WTC11 (cell line): ENCODE measurements at regions not wholly inside any gene's neighbourhood (a gene's known extent, or its start where the extent isn't known, plus 50 kb on each side); places are given as distances from the start of the nearest gene placed in this dataset.

Experiments
- ATAC-seq: fragments of 200-7000 bp; cut with Tn5 transposase; 2 replicates; pipeline ENCODE4 v1.10.0; 2021; ENCODE audit warnings: mild to moderate bottlenecking, moderate library complexity
- CTCF ChIA-PET: fragments of 300-600 bp; sonication (Branson Sonifier 250); formaldehyde crosslinking; loops from one replicate; lab custom pipeline; 2021; ENCODE audit warnings: antibody characterized with exemption; lab: Charles Lee
- POLR2A ChIA-PET: fragments of 350-600 bp; sonication (Branson Sonifier 250); formaldehyde crosslinking; loops from one replicate; lab custom pipeline; 2021; ENCODE audit warnings: antibody characterized with exemption; lab: Charles Lee
- DNase-seq: peaks from one replicate; pipeline ENCODE4 v3.0.0; 2021; ENCODE audit warnings: low spot score
- H3K27ac Mint-ChIP-seq: 2 replicates; pipeline ENCODE4 v1.8.0; 2021; ENCODE audit warnings: mixed read lengths
- H3K27me3 Mint-ChIP-seq: 2 replicates; pipeline ENCODE4 v1.8.0; 2021; ENCODE audit warnings: low read depth, mild to moderate bottlenecking, moderate library complexity, mixed read lengths
- H3K36me3 Mint-ChIP-seq: 2 replicates; pipeline ENCODE4 v1.8.0; 2021; ENCODE audit warnings: mixed read lengths
- H3K4me1 Mint-ChIP-seq: 2 replicates; pipeline ENCODE4 v1.8.0; 2022; ENCODE audit warnings: mixed read lengths
- H3K4me3 Mint-ChIP-seq: 2 replicates; pipeline ENCODE4 v1.8.0; 2021; ENCODE audit warnings: mild to moderate bottlenecking, moderate library complexity, mixed read lengths
- H3K9me3 Mint-ChIP-seq: 2 replicates; pipeline ENCODE4 v1.8.0; 2021; ENCODE audit warnings: mixed read lengths
- CREB1 ChIP-seq: sonication (generic); formaldehyde crosslinking; IDR thresholded peaks from 2 replicates; pipeline ENCODE4 v1.8.0; 2023; ENCODE audit warnings: mild to moderate bottlenecking, missing genetic modification reagents
- CTCF ChIP-seq: fragments of 200-600 bp; IDR thresholded peaks from 2 replicates; pipeline ENCODE4 v1.8.0; 2022; ENCODE audit warnings: antibody characterized with exemption
- E2F1 ChIP-seq: sonication (generic); formaldehyde crosslinking; IDR thresholded peaks from 2 replicates; pipeline ENCODE4 v1.8.0; 2022; ENCODE audit warnings: mild to moderate bottlenecking, missing genetic modification reagents
- ELF4 ChIP-seq: sonication (generic); formaldehyde crosslinking; IDR thresholded peaks from 2 replicates; pipeline ENCODE4 v1.8.1; 2022; ENCODE audit warnings: low read depth, mild to moderate bottlenecking, moderate library complexity, missing genetic modification reagents
- ERG ChIP-seq: fragments of 250-450 bp; sonication (Bioruptor Pico); IDR thresholded peaks from 2 replicates; pipeline ENCODE4 v1.8.0; 2021; ENCODE audit warnings: mild to moderate bottlenecking
- ETV6 ChIP-seq: sonication (generic); formaldehyde crosslinking; IDR thresholded peaks from 2 replicates; pipeline ENCODE4 v1.8.1; 2022; ENCODE audit warnings: mild to moderate bottlenecking, missing genetic modification reagents
- GTF2I ChIP-seq: fragments of 250-450 bp; sonication (Bioruptor Pico); conservative IDR thresholded peaks from 2 replicates; pipeline ENCODE4 v1.4.0; 2021; ENCODE audit warnings: mild to moderate bottlenecking
- HMGA2 ChIP-seq: fragments of 250-450 bp; sonication (Bioruptor Pico); IDR thresholded peaks from 2 replicates; pipeline ENCODE4 v1.4.0; 2021; ENCODE audit warnings: mild to moderate bottlenecking, moderate library complexity
- IRF1 ChIP-seq: sonication (generic); formaldehyde crosslinking; IDR thresholded peaks from 2 replicates; pipeline ENCODE4 v1.8.0; 2023; ENCODE audit warnings: missing genetic modification reagents
- JUN ChIP-seq: sonication (generic); formaldehyde crosslinking; IDR thresholded peaks from 2 replicates; pipeline ENCODE4 v1.8.0; 2023; ENCODE audit warnings: mild to moderate bottlenecking, missing genetic modification reagents
- MXD4 ChIP-seq: fragments of 250-450 bp; sonication (Bioruptor Pico); IDR thresholded peaks from 2 replicates; pipeline ENCODE4 v1.8.0; 2021; ENCODE audit warnings: mild to moderate bottlenecking, moderate library complexity, borderline replicate concordance
- NR3C1 ChIP-seq: sonication (generic); formaldehyde crosslinking; conservative IDR thresholded peaks from 2 replicates; pipeline ENCODE4 v1.8.1; 2023; ENCODE audit warnings: low read depth, mild to moderate bottlenecking, missing genetic modification reagents
- OVOL2 ChIP-seq: fragments of 250-450 bp; sonication (Bioruptor Pico); IDR thresholded peaks from 2 replicates; pipeline ENCODE4 v1.9.0; 2021; ENCODE audit warnings: mild to moderate bottlenecking, borderline replicate concordance
- PRDM15 ChIP-seq: sonication (generic); formaldehyde crosslinking; IDR thresholded peaks from 2 replicates; pipeline ENCODE4 v1.8.0; 2022; ENCODE audit warnings: missing genetic modification reagents
- RELA ChIP-seq: sonication (generic); formaldehyde crosslinking; IDR thresholded peaks from 2 replicates; pipeline ENCODE4 v1.8.1; 2022; ENCODE audit warnings: missing genetic modification reagents, mild to moderate bottlenecking, borderline replicate concordance
- SMAD3 ChIP-seq: sonication (generic); formaldehyde crosslinking; IDR thresholded peaks from 2 replicates; pipeline ENCODE4 v1.8.0; 2022; ENCODE audit warnings: missing genetic modification reagents, mild to moderate bottlenecking, borderline replicate concordance
- SMAD4 ChIP-seq: sonication (generic); formaldehyde crosslinking; IDR thresholded peaks from 2 replicates; pipeline ENCODE4 v1.8.0; 2022; ENCODE audit warnings: mild to moderate bottlenecking, missing genetic modification reagents
- SOX15 ChIP-seq: fragments of 250-450 bp; sonication (Bioruptor Pico); IDR thresholded peaks from 2 replicates; pipeline ENCODE4 v1.9.0; 2021; ENCODE audit warnings: mild to moderate bottlenecking
- USF1 ChIP-seq: sonication (generic); formaldehyde crosslinking; IDR thresholded peaks from 2 replicates; pipeline ENCODE4 v1.8.0; 2022; ENCODE audit warnings: mild to moderate bottlenecking, missing genetic modification reagents
- ZNF232 ChIP-seq: sonication (generic); formaldehyde crosslinking; IDR thresholded peaks from 2 replicates; pipeline ENCODE4 v1.8.0; 2022; ENCODE audit warnings: mild to moderate bottlenecking, missing genetic modification reagents
- ZSCAN18 ChIP-seq: fragments of 250-450 bp; sonication (Bioruptor Pico); IDR thresholded peaks from 2 replicates; pipeline ENCODE4 v2.1.2; 2022; ENCODE audit warnings: mild to moderate bottlenecking, moderate library complexity

- Mint-ChIP-seq H3K36me3 (no peaks in the 10 kb centered on the region), H3K9me3 (no peaks in the 10 kb centered on the region), H3K4me1 (no peaks in the 10 kb centered on the region), H3K27ac (no peak overlapping the region), H3K4me3 (no peak overlapping the region), H3K27me3 (no peaks in the 10 kb centered on the region)
- no peak for ATAC-seq
- TF ChIP-seq ERG (CRISPR knock-in tag): no peak
- TF ChIP-seq OVOL2: no peak
- TF ChIP-seq GTF2I (CRISPR knock-in tag): no peak
- no peak for TF ChIP-seq JUN (CRISPR knock-in tag)
- TF ChIP-seq SMAD3 (CRISPR knock-in tag): no peak
- TF ChIP-seq USF1 (CRISPR knock-in tag): no peak
- TF ChIP-seq PRDM15 (CRISPR knock-in tag): no peak
- no peak for TF ChIP-seq ETV6 (CRISPR knock-in tag)
- no peak for DNase-seq
- CTCF ChIA-PET: no interaction called here
- POLR2A ChIA-PET: no interaction called here
Measured at GRCh38 chr3:28980631-28981030, 300.2 kb upstream of the RBMS3 start.

- CTCF ChIA-PET: no interaction called here
- Mint-ChIP-seq H3K27ac (no peak overlapping the region), H3K4me3 (no peak overlapping the region), H3K4me1 (no peaks in the 10 kb centered on the region), H3K36me3 (no peaks in the 10 kb centered on the region), H3K9me3 (no peaks in the 10 kb centered on the region), H3K27me3 (no peaks in the 10 kb centered on the region)
- no peak for TF ChIP-seq CREB1
- POLR2A ChIA-PET: no interaction called here
- ATAC-seq: no peak
- no peak for DNase-seq
Measured at GRCh38 chr3:28982906-28983305, 298.0 kb upstream of the RBMS3 start.

GRCh38 chr3:28986922-28987321, 293.9 kb upstream of the RBMS3 start:
- H3K27me3 Mint-ChIP-seq: no peaks in the 10 kb centered on the region
- no peak overlapping the region for H3K27ac Mint-ChIP-seq
- H3K36me3 Mint-ChIP-seq: no peaks in the 10 kb centered on the region
- no peak for DNase-seq
- ChIA-PET POLR2A (no interaction called here), CTCF (no interaction called here)
- no peaks in the 10 kb centered on the region for H3K9me3 Mint-ChIP-seq
- no peak for TF ChIP-seq MXD4 (CRISPR knock-in tag)
- TF ChIP-seq ZNF232: no peak
- TF ChIP-seq ZSCAN18 (CRISPR knock-in tag): no peak
- no peak for TF ChIP-seq ELF4 (CRISPR knock-in tag)
- TF ChIP-seq SMAD4 (CRISPR knock-in tag): no peak
- no peak for TF ChIP-seq SOX15 (CRISPR knock-in tag)
- no peak for TF ChIP-seq HMGA2 (CRISPR knock-in tag)
- TF ChIP-seq IRF1 (CRISPR knock-in tag): no peak
- TF ChIP-seq E2F1 (CRISPR knock-in tag): no peak
- TF ChIP-seq RELA (CRISPR knock-in tag): no peak
- TF ChIP-seq NR3C1: no peak
- no peak for TF ChIP-seq CTCF
- TF ChIP-seq ETV6 (CRISPR knock-in tag): no peak
- peaks cover 9% of the 10 kb centered on the region for H3K4me1 Mint-ChIP-seq
- H3K4me3 Mint-ChIP-seq: no peak overlapping the region
- no peak for ATAC-seq
